GM21367 (cell line): ENCODE measurements at regions not wholly inside any gene's neighbourhood (a gene's known extent, or its start where the extent isn't known, plus 50 kb on each side); places are given as distances from the start of the nearest gene placed in this dataset.

ENCODE experiments used
- ATAC-seq: cut with Tn5 transposase; IDR thresholded peaks from one replicate; pipeline ENCODE4 v1.9.1; 2021; ENCODE audit not compliant: unreplicated experiment

DNA sequence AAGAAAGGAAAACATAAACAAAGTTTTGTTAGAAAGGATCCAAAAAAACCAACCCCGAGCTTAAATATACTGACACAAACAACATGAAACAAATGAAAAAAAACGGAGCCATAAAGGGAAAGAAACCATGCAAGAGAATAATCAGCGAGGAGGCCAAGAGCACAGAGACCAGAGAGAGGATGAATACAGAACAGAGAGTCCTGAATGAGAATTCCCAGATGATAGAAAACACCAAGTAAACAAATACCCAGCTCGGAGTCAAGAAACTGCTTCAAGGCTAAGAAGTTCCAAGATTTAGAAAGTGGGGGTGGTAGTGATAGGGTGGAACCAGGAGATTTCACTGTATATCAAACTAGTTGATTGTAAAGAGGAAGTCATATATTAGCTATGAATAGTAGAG lies 313.3 kb downstream of the OSR1 start:
- ATAC-seq: no peak

DNA sequence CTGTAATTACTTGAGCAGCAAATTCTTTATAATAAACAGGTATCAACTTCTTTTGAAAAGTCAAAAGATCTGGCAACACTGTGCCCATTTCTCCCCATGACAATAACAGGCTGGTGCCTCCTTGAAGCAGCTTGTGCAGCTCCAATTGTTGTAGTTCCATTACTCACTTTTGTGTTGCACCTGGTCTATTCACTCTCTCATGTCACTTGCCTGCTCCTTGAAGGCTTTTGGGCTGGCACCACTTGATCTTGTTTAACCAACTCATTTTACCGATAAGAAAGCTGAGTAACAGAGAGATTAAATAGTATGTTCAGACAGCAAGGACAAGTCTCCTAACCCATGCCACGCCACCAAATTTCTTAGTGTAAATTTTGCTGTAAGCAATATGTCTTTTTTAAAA lies 314.5 kb downstream of the OSR1 start:
- no peak for ATAC-seq

DNA sequence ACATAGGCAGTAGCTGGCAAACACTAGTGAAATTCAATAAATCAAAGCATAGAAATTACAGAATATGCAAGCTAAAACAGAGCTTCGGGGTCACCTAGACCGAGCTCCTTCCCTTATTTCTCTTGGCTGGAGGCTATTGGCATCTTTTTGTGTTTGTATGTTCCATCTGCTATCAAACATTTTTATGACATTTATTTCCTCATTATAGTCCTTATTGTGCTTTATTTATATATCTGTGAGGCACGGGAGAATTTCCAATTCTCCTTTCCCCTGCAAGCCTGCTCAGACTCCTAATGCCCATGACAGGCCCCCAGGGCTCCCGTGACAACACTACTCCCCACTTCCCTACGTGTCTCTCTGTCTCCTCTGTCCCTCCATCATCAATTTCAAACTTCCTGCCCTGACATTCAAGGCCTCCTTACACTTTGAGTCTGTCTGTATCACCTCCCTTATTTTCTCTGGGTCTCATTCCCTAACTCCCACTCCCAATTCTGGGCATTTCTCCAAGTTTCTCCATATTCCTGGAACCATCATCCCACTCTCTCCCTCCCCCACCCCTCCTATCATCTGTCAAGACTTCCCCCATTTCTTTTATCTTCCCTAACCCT lies 316.9 kb downstream of the OSR1 start:
- no peak for ATAC-seq

DNA sequence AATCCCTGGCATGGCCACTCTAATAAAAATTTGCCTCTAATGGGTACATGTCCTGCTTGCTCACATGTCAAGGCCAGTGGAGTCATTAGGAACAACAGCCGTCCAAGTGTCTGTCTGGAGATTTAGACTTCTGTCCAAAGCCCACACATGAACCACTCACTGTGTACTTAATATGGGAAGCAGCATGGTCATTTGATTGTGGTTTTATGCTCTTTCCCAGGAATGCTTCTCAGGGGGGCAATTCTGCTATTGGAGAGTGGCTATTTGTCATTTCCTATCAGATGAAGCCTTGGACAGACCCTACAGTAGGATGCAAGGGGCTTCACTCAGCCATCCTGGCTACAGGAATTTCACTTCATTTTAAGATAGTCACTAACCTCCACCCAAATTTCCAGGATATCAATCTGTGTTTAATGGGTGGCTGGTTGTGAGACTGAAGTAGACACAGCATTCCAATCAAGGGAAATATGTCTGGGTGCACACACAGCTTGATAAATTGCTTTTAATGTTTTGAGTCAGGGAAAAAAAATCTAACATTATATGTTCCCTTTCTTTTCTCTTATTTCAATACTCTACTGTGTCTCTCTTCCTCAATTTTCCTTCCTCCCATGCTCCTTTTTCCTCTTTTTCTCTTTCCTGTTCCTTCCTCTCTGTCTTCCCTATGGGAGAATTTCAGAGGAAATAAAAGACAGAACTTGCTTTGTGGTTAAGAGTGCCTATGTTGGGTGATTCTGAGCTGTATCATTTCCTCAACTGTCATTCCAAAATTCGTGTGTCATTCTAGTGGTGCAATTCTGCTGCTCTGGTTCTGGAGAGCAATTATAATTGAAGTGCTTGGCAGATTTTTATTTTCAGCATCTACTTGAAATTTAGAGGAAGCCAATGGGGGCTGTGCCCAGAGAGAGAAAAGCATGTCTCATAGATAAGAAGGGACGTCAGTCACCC lies 320.1 kb downstream of the OSR1 start:
- ATAC-seq: no peak

DNA sequence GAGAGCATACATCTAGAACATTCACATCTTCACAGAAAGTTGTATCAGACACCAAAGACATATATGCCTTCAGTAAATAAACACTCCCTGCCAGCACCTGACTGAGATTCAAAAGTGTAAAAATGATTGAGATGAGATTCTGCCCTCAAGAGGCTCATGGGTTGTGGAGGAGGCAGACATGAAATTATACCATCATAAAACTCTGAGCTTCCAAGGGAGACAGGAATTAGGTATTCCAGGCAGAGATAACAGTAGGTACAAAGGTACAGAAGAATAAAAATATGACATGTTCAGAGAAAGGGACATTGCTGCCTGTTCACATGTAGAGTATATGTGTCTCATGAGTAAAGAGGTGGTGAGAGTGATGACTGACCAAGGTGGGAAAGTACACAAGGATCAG lies 322.3 kb downstream of the OSR1 start:
- no peak for ATAC-seq

DNA sequence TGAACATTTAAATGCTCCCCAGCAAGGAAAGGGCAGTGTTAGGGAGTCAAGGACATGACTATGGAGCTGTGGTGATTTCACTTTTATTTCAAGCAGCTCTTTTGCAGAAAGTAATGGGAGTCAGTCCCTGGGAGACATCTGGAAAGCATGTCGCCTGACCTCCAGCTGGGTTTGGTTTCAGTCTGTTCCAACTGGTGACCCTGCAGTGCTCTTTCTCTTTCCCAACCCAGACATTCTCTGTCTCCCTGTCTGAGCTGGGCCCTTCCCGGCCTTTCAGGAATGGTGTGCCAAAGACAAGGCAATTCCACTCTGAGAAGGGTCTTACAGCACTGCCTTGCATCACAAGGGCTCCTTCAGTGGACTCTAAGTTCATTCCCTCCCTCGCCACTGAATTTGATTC lies 323.2 kb downstream of the OSR1 start:
- ATAC-seq: no peak

DNA sequence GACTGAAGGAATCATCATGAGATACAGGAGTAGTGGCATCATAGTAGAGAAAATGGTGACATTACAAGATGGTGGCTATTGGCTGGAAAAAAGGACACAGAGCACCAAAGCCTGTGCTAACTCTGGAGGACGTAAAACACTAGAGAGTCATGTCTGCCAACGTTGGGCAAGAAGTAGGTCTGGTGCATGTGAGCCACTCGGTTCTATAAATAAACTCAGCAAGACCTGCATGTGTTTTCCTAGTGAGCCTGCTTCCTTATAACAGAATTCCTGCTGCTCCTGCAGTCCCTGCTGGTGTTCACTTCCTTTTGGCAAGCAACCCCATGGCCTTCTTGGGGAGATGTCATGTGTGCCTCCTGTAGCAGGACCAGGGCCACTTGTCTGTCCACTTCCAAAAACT lies 325.2 kb downstream of the OSR1 start:
- no peak for ATAC-seq

DNA sequence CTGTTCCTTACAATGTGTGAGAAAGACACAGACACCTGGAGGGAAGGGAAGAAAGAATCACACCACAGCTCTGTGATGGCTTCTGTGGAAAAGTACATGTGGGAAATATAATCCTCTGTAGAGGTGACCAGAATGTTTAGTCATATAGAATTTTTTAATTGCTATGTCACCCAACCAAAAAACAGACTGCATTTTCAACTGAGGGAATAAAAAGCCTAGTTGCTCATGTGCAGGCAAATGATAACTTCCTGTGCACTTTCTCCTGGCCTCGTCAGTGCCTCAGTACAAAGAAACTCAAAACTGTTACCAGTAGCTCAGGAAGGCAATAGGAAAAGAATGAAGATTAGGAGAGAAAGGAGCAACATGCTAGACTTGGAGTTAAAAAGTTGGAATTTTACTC lies 326.8 kb downstream of the OSR1 start:
- no peak for ATAC-seq

DNA sequence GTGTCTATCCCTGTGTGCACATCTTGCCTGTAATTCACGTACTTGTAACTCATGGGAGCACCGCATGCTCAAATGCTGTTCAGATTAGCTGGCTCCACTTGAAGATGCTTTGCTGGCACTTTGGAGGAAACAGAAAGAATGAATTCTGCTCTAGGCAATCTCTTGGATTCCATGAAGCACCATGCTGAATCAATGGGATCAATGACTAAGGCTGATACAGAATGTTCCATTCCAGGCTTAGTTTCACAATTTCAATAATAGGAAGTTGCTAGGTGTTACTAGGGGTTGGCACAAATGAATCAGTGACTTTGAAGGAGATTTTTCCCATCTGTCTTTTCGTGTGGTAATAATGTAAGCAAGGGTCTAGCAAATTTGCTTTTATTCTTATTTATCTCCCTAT lies 328.8 kb downstream of the OSR1 start:
- no peak for ATAC-seq

DNA sequence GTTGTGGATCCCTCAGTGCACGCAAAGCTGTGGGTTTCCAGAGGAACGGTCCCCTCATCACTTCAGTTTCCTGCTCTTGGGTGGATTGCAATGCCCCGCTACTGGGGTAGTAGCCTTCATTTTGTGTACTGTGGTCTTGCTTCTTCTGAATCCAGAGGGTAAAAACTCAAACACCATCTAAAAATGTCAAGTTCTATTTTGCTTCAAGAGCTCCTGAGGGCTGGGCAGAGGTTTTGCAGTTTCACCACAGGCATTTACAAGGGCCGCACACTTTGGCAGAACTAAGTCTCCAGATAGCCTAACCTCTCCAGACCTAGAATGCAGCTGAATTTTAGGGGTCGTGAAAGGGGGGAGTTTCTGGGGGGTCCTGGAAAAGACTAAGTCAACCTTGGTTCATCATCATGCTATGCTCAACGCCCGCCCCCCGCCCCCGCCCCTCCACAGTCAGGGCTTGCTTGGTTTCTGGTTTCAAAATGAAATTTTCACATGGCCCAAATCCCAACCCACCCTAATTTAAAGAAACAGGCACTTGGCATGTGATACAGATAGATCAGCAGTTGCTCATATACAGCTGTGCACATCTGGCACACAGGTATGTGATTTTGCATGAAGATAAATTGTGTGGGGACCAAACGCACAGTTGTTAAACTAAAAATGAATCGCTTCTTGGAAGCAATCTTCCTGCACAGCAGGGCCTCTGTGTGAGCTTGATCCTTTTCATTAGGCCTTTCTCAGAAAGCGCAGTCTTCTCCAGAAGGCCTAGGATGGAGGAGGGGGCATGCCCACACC lies 329.6 kb downstream of the OSR1 start:
- ATAC-seq: no peak

DNA sequence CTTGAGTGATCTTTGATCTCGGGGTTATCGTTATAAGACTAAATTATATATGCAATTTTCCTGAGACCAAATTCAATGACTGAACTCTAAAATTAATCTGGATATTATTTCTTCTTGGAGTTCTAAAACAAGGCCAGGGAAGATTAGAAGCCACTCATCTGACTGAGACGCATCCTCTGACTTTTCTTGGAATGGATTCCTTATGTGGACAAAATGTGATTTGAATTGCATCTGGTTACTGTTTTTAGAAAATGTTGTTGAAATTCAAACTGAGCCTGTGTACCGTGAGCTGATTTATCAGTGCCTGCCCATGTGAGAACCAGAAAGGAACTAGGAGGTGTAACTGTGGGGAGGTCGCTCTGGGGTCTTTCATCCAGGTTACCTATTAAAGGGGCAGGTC lies 330.8 kb downstream of the OSR1 start:
- no peak for ATAC-seq

DNA sequence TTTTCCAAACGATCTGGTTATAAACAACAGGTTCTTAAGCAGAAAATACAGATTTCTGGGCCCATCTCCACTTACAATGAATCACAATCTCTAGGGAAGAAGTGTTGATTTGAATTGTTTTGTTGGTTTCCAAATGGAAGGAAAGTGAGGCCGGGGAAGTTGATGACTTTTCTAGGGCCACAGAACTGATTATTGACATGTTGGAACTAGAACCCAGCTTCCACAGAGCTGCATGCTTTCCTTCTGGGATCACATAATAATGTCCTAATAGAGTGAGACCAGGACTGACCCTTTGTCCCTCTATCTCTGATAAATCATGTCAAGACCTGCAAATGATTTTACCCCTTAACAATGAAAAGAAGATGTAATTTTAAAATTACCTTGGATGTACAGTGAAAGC lies 332.2 kb downstream of the OSR1 start:
- ATAC-seq: no peak

DNA sequence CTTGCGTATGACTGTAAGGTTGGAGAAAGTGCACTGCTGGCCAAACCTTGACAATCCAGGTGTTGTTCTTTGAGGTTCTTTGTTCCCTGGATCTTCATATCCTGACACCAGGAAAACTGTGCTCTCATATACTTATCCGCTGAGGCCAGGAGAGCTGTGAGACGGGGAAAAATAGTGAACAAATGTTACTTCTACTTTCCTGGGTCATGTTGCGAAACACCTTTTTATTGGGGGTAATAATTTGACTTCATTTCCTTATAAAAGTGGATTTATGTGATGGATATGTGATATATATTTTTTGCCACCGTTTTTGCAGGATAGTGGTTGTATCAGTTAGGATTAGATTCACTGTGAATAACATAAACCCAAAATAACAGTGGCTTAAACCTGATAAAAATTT lies 336.1 kb downstream of the OSR1 start:
- ATAC-seq: no peak

DNA sequence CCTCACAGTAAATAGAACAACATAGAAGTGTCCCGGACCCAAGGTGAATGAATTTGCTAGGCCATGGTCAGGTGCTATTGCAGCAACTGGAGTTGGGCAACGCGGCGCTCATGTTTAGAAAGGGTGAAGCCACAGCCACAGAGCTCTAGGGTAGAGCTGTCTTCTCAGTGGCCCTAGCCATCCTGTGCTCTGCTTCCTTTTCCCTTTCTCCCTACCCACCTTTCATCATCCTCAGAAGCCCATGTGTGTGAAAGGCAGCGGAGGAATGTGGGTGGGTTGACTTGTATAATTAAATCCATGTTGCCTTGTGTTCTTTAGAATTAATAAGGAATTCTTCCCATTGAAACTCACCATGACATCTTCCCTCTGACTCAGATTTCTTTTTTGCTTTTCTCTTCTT lies 336.7 kb downstream of the OSR1 start:
- no peak for ATAC-seq

DNA sequence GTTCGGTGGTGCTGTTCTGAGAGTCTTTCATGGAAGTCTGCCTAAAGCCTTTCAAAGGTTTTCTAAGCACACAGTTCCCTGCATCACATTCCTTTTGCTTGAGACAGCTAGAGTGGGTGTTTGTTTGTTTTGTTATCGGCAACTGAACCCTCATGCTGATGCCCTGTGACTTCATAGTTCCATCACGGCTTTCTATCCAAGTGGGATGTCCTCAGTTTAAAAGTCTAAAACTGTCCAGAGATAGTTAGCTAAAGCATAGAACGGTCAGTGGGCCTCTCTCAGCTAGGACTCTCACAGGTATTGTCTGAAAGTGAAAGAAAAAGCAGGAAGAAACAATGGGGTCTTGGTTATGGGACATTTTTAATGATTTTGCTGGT lies 337.3 kb downstream of the OSR1 start:
- ATAC-seq: no peak

DNA sequence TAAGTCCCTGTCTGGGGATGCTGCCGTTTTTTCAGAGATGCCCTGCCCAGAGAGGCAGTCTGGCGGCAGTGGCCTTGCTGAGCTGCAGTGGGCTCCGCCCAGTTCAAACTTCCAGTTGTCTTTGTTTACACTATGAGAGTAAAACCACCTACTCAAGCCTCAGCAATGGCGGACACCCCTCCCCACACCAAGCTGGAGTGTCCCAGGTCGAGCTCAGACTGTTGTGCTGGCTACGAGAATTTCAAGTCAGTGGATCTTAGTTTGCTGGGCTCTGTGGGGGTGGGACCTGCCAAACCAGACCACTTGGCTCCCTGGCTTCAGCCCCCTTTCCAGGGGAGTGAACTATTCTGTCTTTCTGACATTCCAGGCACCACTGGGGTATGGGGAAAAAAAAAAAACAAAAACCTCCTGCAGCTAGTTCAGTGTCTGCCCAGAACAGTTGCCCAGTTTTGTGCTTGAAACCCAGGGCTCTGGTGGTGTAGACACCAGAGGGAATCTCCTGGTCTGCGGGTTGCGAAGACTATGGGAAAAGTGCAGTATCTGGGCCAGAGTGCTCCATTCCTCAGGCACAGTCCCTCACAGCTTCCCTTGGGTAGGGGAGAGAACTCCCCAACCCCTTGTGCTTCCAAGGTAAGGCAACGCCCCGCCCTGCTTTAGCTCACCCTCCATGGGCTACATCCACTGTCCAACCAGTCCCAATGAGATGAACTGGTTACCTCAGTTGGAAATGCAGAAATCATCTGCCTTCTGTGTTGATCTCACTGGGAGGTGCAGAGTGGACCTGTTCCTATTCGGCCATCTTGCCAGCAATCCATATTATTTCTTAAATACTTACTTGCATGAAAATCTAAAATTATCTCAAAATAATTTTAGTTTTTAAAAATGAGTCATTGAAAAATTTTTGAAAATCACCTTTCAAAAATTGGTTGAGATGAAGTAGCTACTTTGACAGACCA lies 338.0 kb downstream of the OSR1 start:
- no peak for ATAC-seq

DNA sequence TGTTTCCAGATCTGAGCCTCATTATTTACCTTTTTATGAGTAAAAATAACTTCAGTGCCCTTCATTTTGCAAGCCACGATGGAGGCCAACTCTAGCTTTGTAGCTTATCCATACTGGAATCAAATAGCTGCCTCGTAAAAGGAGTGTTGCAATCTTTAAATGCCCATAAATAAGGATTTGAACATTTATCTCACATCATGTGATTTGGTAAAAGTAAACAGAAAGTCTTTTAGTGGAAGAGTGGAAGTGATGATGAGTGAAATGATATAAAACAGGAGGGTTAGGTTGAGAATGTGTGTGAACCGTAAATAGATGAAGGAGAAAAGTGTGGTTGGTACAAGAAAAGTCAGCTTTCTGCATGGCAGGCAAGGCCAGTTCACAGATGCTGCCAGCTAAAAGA lies 348.9 kb downstream of the OSR1 start:
- no peak for ATAC-seq

DNA sequence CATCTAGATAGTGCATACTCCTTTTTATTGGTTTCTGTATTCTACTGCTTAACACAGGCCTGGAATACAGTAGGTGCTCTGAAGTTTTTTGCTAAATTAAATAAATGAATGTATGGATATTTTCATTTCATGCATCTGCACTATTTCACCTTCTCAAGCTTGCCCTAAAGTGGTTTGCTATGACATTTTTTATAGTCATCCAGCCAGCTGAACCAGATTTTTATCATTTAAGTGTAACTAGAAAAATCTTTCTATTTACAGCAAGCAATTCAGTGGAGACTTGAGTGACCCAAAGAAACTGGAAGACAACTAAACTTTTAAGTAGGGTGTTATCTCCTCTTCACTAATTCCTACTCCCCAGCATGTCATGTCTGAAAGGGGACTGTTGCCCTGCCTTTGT lies 354.9 kb downstream of the OSR1 start:
- no peak for ATAC-seq

DNA sequence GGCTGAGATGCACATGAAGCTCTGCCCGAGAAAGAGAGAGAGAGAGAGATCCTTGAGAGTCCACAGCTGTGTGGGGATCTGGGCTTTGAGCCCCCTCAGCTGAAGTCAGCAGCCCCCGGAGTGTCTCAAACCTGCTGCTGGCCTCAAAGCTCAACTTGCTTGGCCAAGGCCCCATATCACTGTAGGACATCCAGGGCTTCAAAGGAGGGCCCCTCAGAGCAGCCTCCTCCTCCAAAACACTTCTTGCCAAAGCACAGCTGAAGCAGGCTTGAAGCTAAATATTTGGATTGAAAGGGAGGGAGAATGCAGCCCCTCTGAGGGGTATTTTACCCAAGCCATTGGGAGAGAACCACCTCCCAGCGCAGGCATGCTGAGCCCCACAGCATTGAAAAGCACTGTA lies 357.6 kb downstream of the OSR1 start:
- ATAC-seq: no peak

DNA sequence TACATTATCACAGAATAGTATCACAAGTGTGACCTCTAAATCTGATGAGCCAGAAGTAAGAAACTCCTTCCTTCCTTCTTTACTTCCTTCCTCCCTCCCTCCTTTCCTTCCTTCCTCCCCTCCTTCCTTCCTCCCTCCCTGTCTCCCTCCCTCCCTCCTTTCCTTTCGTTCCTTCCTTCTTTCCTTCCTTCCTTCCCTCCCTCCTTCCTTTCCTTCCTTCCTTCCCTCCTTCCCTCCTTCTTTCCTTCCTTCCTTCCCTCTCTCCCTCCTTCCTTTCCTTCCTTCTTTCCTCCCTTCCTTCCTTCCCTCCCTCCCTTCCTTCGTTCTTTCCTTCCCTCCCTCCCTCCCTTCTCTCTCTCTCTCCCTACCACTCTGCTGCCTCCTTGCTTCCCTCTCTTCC lies 359.2 kb downstream of the OSR1 start:
- ATAC-seq: no peak

DNA sequence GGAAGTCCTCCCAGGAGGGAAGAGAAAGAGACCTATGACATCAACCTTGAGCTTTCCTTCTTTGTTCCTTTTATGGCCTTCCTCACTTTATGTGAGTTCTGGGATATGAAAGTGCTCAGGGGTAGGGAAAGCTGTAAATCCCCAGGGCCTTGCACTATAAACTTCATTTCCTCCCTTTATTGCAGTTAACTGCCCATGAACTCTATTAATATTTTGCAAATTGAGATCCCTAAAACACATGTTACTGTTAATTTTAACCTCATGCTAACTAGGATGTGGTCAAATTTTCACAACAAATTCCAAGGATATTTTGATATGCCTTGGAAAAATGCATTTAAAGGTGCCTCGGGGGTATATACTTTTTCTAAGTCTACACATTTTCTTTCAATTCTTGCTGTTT lies 359.9 kb downstream of the OSR1 start:
- no peak for ATAC-seq
